Hematopoietic multipotent progenitor cell treated with erythropoietin and hydrocortisone succinate and interleukin-3 and kit ligand, for 17 days (in vitro differentiated cells): ENCODE measurements at regions not wholly inside any gene's neighbourhood (a gene's known extent, or its start where the extent isn't known, plus 50 kb on each side); places are given as distances from the start of the nearest gene placed in this dataset.

Experiments used
- DNase-seq: peaks from one replicate; pipeline ENCODE4 v3.0.0-alpha.2; 2015; ENCODE audit warnings: low spot score

GRCh38 chr17:74051348-74051747, 152.1 kb upstream of the RPL38 start:
- no peak for DNase-seq

- no peak for DNase-seq
Observed at GRCh38 chr17:74052993-74053711, 150.3 kb upstream of the RPL38 start.

GRCh38 chr17:74053712-74054078, 149.8 kb upstream of the RPL38 start:
- DNase-seq, result no peak

GRCh38 chr17:74054249-74054648, 149.2 kb upstream of the RPL38 start:
- no peak for DNase-seq

GRCh38 chr17:74055508-74056160, 147.8 kb upstream of the RPL38 start:
- DNase-seq, result no peak

- DNase-seq, result no peak
Observed at GRCh38 chr17:74059479-74060240, 143.8 kb upstream of the RPL38 start.

- DNase-seq, result no peak
Observed at GRCh38 chr17:74061758-74062157, 141.7 kb upstream of the RPL38 start.

- DNase-seq, result no peak
Observed at GRCh38 chr17:74062234-74062633, 141.2 kb upstream of the RPL38 start.

- no peak for DNase-seq
Observed at GRCh38 chr17:74063439-74063838, 140.0 kb upstream of the RPL38 start.

- DNase-seq, result no peak
Observed at GRCh38 chr17:74070374-74070773, 133.1 kb upstream of the RPL38 start.

- no peak for DNase-seq
Observed at GRCh38 chr17:74070998-74071679, 132.3 kb upstream of the RPL38 start.

GRCh38 chr17:74072340-74072739, 131.1 kb upstream of the RPL38 start:
- DNase-seq, result no peak

GRCh38 chr17:74076446-74076845, 127.0 kb upstream of the RPL38 start:
- no peak for DNase-seq

- DNase-seq, result no peak
Observed at GRCh38 chr17:74077231-74077630, 126.2 kb upstream of the RPL38 start.

GRCh38 chr17:74078363-74078941, 125.0 kb upstream of the RPL38 start:
- DNase-seq, result no peak

GRCh38 chr17:74079537-74080300, 123.8 kb upstream of the RPL38 start:
- no peak for DNase-seq

GRCh38 chr17:74080656-74081582, 122.6 kb upstream of the RPL38 start:
- no peak for DNase-seq

- no peak for DNase-seq
Observed at GRCh38 chr17:74082886-74083285, 120.6 kb upstream of the RPL38 start.

- no peak for DNase-seq
Observed at GRCh38 chr17:74083321-74083720, 120.2 kb upstream of the RPL38 start.

GRCh38 chr17:74085434-74085833, 118.0 kb upstream of the RPL38 start:
- DNase-seq, result no peak
